GM13976 (cell line): ENCODE measurements at regions not wholly inside any gene's neighbourhood (a gene's known extent, or its start where the extent isn't known, plus 50 kb on each side); places are given as distances from the start of the nearest gene placed in this dataset.

Experiments used
- DNase-seq: peaks from one replicate; pipeline ENCODE4 v3.0.0; 2012; ENCODE audit warnings: low spot score
- CTCF ChIP-seq: IDR thresholded peaks from 2 replicates; pipeline ENCODE4 v1.5.1; 2012; ENCODE audit warnings: borderline replicate concordance, mild to moderate bottlenecking; ENCODE audit not compliant: insufficient read depth; ENCODE audit errors: extremely low read depth, missing control alignments, control extremely low read depth
- in situ Hi-C: fragments of 300-500 bp; cut with MboI; formaldehyde crosslinking; loops from one replicate; pipeline ENCODE4 v1.12.0; 2022; ENCODE audit warnings: low sequenced_read_pairs, mixed read lengths, inconsistent platforms; ENCODE audit not compliant: unreplicated experiment

- TF ChIP-seq CTCF, result no peak
- in situ Hi-C loops, result no loop called here
- DNase-seq, result no peak
Observed at GRCh38 chr6:9799582-9799981, 615.3 kb downstream of the TFAP2A start.

GRCh38 chr6:9796827-9797226, 618.0 kb downstream of the TFAP2A start:
- no peak for TF ChIP-seq CTCF
- in situ Hi-C loops, result no loop called here
- DNase-seq, result no peak

- in situ Hi-C loops, result no loop called here
Observed at GRCh38 chr6:9795880-9796279, 619.0 kb downstream of the TFAP2A start.

GRCh38 chr6:9789201-9789600, 625.7 kb downstream of the TFAP2A start:
- in situ Hi-C loops, result no loop called here
- TF ChIP-seq CTCF, result no peak
- no peak for DNase-seq

More at GRCh38 chr6:9795880-9796279, 619.0 kb downstream of the TFAP2A start:
- DNase-seq, result no peak
- TF ChIP-seq CTCF, result no peak

- no peak for DNase-seq
- in situ Hi-C loops, result no loop called here
- no peak for TF ChIP-seq CTCF
Observed at GRCh38 chr6:9784786-9785185, 630.1 kb downstream of the TFAP2A start.

GRCh38 chr6:9783567-9783966, 631.3 kb downstream of the TFAP2A start:
- in situ Hi-C loops, result no loop called here
- DNase-seq, result no peak
- TF ChIP-seq CTCF, result no peak
